ENCODE measurements at regions not wholly inside any gene's neighbourhood (a gene's known extent, or its start where the extent isn't known, plus 50 kb on each side); places are given as distances from the start of the nearest gene placed in this dataset.

DNA sequence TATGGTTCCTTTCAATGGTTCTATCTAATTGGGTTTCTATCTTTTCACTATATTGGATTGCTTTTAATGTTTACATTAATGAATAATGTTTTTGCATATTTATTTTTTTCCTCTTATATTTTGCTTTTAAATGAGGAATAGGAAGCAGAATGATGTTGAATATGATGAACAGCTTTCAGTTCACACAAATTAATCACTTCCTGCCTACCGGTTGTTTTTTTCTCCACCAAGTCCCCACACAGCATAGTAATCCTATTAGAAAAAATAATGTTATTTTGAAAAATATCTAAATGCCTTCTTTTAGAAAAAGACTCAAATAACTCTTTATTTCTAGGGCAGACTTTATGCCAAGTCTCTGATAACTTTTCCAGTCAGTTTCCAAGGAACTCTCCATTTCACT, 184.9 kb upstream of the MIR17HG start:
- no peak overlapping the region for H3K9ac ChIP-seq (ENCODE audit: low read depth in 1 of 2, low read length in 2 of 2)
- no peak overlapping the region for H3K27ac ChIP-seq (ENCODE audit: low read depth, low read length)
- H3K27me3 ChIP-seq (ENCODE audit: control insufficient read depth in 1 of 2, insufficient read depth in 2 of 2, low read length in 2 of 2) = no peaks in the 10 kb centered on the region
- no peaks in the 10 kb centered on the region for H3K4me1 ChIP-seq (ENCODE audit: control insufficient read depth in 1 of 2, insufficient read depth in 2 of 2, low read length in 2 of 2)
- H3K4me3 ChIP-seq (ENCODE audit: low read depth in 1 of 2, low read length in 2 of 2) = no peak overlapping the region
- H3K36me3 ChIP-seq (ENCODE audit: control insufficient read depth in 1 of 2, insufficient read depth in 2 of 2, low read length in 2 of 2) = no peaks in the 10 kb centered on the region
- no peaks in the 10 kb centered on the region for H3K9me3 ChIP-seq (ENCODE audit: control insufficient read depth in 1 of 2, low read length in 2 of 2)

DNA sequence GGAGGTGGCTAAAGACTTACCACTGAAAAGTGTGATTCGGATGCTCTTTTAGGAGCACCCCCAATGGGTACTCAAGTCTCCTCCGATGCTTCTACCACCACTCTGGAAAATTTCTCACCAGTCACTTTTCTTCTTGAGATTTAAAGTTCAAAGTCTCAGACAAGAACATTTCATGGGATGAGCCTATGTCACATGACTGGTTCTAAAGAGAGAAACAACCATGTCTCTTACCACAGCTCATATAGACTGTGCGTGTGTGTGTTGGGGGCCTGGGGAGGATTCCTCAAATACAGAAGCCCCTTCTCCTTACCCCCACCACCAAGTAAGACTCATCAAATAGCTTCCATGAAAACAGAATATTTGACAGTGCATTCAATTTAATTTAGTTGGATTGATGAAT, 181.7 kb upstream of the MIR17HG start:
- no peak overlapping the region for H3K4me3 ChIP-seq (ENCODE audit: low read depth in 1 of 2, low read length in 2 of 2)

DNA sequence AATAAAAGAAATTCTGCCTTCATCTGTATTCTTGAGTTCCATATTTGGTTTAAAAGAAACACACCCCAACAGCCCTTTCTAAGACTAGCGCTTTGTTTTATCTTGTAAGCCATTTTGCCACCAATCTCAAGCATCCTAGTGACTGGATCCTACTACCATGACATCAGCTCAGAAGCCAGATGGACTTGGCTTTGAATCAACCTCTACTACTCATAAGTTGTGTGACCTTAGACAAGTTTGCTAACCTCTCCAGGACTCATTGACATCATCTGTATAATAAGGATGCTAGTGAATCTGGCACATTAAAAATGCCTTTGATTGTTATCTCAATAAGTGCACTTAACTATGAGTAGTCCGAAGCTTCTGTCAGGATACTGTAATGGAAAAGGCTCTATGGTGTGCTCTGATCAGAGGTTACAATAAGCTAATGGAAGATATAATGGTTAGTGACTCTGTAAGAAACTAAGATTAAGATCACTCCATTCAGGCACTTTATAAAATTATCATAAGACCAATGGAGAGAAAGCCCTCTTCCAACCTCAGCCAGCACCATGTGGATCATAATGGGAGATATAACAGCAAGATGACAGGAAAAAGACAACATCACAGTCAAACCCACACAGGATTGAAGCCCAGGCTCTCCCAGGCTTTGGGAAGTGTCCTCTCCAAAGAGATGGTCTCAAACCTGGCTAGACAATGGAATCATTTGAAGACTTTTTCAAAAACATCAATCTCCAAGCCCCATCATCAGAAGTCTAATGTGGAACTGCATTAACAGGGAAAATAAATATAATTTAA, 180.6 kb upstream of the MIR17HG start:
- no peaks in the 10 kb centered on the region for H3K4me1 ChIP-seq (ENCODE audit: control insufficient read depth in 1 of 2, insufficient read depth in 2 of 2, low read length in 2 of 2)
- no peak overlapping the region for H3K9ac ChIP-seq (ENCODE audit: low read depth in 1 of 2, low read length in 2 of 2)
- no peak overlapping the region for H3K27ac ChIP-seq (ENCODE audit: low read depth, low read length)
- no peaks in the 10 kb centered on the region for H3K36me3 ChIP-seq (ENCODE audit: control insufficient read depth in 1 of 2, insufficient read depth in 2 of 2, low read length in 2 of 2)
- no peaks in the 10 kb centered on the region for H3K27me3 ChIP-seq (ENCODE audit: control insufficient read depth in 1 of 2, insufficient read depth in 2 of 2, low read length in 2 of 2)
- H3K9me3 ChIP-seq (ENCODE audit: control insufficient read depth in 1 of 2, low read length in 2 of 2) = no peaks in the 10 kb centered on the region
- no peak overlapping the region for H3K4me3 ChIP-seq (ENCODE audit: low read depth in 1 of 2, low read length in 2 of 2)

More for the DNA sequence above, 181.7 kb upstream of the MIR17HG start:
- H3K9ac ChIP-seq (ENCODE audit: low read depth in 1 of 2, low read length in 2 of 2) = no peak overlapping the region
- H3K4me1 ChIP-seq (ENCODE audit: control insufficient read depth in 1 of 2, insufficient read depth in 2 of 2, low read length in 2 of 2) = no peaks in the 10 kb centered on the region
- H3K27ac ChIP-seq (ENCODE audit: low read depth, low read length) = no peak overlapping the region
- no peaks in the 10 kb centered on the region for H3K36me3 ChIP-seq (ENCODE audit: control insufficient read depth in 1 of 2, insufficient read depth in 2 of 2, low read length in 2 of 2)
- no peaks in the 10 kb centered on the region for H3K9me3 ChIP-seq (ENCODE audit: control insufficient read depth in 1 of 2, low read length in 2 of 2)
- no peaks in the 10 kb centered on the region for H3K27me3 ChIP-seq (ENCODE audit: control insufficient read depth in 1 of 2, insufficient read depth in 2 of 2, low read length in 2 of 2)

DNA sequence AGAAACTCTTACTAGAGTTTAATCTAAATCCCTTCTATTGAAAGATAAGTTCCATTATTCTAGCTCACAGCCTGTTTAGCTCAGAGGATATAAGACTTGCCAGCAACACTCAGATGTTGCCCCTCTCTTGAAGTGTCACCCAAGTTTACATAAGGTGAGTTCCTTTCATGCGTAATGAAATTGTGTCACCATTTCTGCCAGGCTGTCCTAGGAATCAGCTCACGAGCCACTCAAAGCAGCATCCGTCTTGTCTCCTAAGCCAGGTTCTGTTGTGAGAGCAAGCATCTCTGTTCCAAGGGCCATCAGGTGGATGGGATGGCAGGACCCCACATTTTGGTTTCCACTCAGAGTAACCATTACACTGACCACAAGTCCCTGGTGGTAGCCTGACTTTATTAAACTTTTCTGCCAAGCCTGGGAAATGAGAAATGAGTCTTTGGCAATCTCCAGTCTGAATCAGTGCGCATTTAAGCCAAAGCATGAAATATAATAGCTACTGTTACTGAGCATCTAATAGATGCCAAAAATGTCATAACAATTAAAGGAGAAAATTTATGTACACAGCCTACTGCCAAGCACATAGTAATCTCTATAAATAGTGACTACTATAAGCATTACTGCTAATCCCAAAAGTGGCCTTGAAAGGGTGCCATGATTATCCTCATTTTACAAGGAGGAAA, 179.6 kb upstream of the MIR17HG start:
- Histone ChIP-seq H3K27ac (ENCODE audit: low read depth, low read length) (no peak overlapping the region), H3K4me3 (ENCODE audit: low read depth in 1 of 2, low read length in 2 of 2) (no peak overlapping the region), H3K36me3 (ENCODE audit: control insufficient read depth in 1 of 2, insufficient read depth in 2 of 2, low read length in 2 of 2) (no peaks in the 10 kb centered on the region), H3K4me1 (ENCODE audit: control insufficient read depth in 1 of 2, insufficient read depth in 2 of 2, low read length in 2 of 2) (no peaks in the 10 kb centered on the region), H3K9me3 (ENCODE audit: control insufficient read depth in 1 of 2, low read length in 2 of 2) (no peaks in the 10 kb centered on the region), H3K9ac (ENCODE audit: low read depth in 1 of 2, low read length in 2 of 2) (no peak overlapping the region), H3K27me3 (ENCODE audit: control insufficient read depth in 1 of 2, insufficient read depth in 2 of 2, low read length in 2 of 2) (no peaks in the 10 kb centered on the region)

DNA sequence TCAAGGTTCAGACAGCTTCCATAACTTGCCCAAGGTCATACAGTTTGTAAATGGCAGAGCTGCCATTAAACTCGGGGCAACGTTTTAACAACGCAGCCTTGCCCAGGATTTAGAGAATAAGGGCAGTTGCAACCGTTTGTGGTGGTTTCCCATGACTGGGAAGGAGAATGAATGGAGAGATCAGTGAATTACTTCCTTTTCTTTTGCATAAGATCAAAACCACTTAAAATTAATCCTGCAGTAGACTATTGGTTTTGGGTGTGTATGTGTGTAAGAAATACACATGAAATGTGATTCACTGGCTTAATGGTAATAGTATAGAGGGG, 179.1 kb upstream of the MIR17HG start:
- H3K27me3 ChIP-seq (ENCODE audit: control insufficient read depth in 1 of 2, insufficient read depth in 2 of 2, low read length in 2 of 2) = no peaks in the 10 kb centered on the region
- H3K27ac ChIP-seq (ENCODE audit: low read depth, low read length) = no peak overlapping the region
- H3K9ac ChIP-seq (ENCODE audit: low read depth in 1 of 2, low read length in 2 of 2) = no peak overlapping the region
- no peak overlapping the region for H3K4me3 ChIP-seq (ENCODE audit: low read depth in 1 of 2, low read length in 2 of 2)
- H3K9me3 ChIP-seq (ENCODE audit: control insufficient read depth in 1 of 2, low read length in 2 of 2) = no peaks in the 10 kb centered on the region
- no peaks in the 10 kb centered on the region for H3K36me3 ChIP-seq (ENCODE audit: control insufficient read depth in 1 of 2, insufficient read depth in 2 of 2, low read length in 2 of 2)
- no peaks in the 10 kb centered on the region for H3K4me1 ChIP-seq (ENCODE audit: control insufficient read depth in 1 of 2, insufficient read depth in 2 of 2, low read length in 2 of 2)

DNA sequence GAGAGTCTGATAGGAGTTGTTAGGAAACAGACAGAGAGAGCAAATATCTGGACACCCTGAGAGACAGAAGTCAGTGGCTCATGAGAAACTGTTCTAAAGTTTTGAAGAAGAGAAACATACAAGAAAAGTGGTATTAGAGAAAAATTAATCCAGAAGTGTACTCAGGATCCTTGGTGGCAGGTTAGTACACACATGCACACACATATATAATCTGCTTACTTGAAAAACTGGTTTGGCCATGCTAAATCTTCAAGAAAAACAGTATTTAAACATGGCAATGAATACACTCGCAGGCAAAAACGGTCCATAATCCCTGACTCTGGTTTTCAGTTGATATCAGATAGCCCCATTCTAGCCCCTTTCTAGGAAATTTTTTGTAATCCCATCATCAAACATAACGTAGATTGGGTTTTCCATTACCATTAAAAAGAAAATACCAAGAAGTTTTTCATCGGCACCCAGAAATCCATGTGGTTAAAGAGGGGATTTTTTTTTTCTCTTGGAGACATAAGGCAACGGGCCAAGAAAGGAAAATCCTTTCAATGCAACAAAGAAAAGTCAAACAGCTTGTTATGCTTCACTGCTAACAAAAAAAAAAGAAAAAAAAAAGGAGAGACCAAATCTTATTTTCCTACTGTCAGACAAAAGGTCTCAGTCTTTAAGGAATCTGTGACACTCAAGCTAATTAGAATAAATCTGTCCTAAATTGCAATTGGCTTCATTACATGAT, 178.0 kb upstream of the MIR17HG start:
- Histone ChIP-seq H3K27ac (ENCODE audit: low read depth, low read length) (no peak overlapping the region), H3K4me1 (ENCODE audit: control insufficient read depth in 1 of 2, insufficient read depth in 2 of 2, low read length in 2 of 2) (no peaks in the 10 kb centered on the region), H3K9me3 (ENCODE audit: control insufficient read depth in 1 of 2, low read length in 2 of 2) (no peaks in the 10 kb centered on the region), H3K27me3 (ENCODE audit: control insufficient read depth in 1 of 2, insufficient read depth in 2 of 2, low read length in 2 of 2) (peaks cover 4 to 5% of the 10 kb centered on the region in 2 donors), H3K36me3 (ENCODE audit: control insufficient read depth in 1 of 2, insufficient read depth in 2 of 2, low read length in 2 of 2) (no peaks in the 10 kb centered on the region), H3K9ac (ENCODE audit: low read depth in 1 of 2, low read length in 2 of 2) (no peak overlapping the region), H3K4me3 (ENCODE audit: low read depth in 1 of 2, low read length in 2 of 2) (no peak overlapping the region)

DNA sequence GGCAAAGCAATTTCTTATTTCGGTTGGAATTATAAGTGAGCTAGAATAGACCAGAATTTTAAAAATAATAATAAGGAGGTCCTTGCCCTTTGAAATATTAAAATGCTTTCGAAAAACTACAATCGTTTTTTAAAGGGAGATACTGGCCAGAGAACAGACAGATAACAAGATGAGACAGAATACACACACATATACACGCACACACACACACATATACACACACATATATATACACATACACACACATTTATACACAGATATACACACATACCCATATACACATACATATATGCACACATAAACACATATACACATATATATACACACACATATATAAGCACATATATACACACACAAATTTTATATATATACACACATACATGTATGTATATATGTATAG, 175.3 kb upstream of the MIR17HG start:
- Histone ChIP-seq H3K27me3 (ENCODE audit: control insufficient read depth in 1 of 2, insufficient read depth in 2 of 2, low read length in 2 of 2) (peaks cover 4 to 13% of the 10 kb centered on the region in 2 donors), H3K4me1 (ENCODE audit: control insufficient read depth in 1 of 2, insufficient read depth in 2 of 2, low read length in 2 of 2) (no peaks in the 10 kb centered on the region), H3K27ac (ENCODE audit: low read depth, low read length) (no peak overlapping the region), H3K4me3 (ENCODE audit: low read depth in 1 of 2, low read length in 2 of 2) (no peak overlapping the region), H3K36me3 (ENCODE audit: control insufficient read depth in 1 of 2, insufficient read depth in 2 of 2, low read length in 2 of 2) (no peaks in the 10 kb centered on the region), H3K9ac (ENCODE audit: low read depth in 1 of 2, low read length in 2 of 2) (no peak overlapping the region), H3K9me3 (ENCODE audit: control insufficient read depth in 1 of 2, low read length in 2 of 2) (no peaks in the 10 kb centered on the region)

DNA sequence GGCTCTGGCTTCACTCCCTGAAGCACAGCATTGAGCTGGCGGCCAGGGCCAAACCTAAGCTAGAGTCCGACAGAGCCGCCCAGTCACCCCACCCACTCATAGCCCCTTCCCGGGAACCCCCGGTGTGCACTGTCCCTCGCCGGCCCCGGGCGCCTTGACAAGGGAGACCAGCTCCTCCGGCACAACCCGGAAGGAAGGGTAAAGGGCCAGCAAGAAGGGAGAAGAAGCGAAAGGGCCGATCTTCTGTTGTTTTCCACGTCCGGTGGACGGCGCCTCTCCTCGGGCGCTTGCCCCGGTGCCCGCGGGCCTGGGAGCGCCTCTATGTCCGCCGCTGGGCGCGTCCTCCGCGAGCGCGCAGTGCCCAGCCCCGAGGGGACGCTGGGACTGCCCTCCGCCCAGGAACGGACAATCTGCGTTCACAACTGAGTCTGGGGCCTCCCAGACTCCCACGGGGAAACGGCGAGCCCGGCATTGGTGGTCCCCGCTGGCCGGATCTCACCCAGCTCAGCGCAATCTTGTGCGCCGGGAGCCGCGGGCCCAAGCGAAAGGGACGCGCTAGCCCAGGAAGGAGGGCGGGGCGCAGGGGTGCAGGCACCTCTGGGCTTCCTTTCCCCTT, 172.5 kb upstream of the MIR17HG start:
- no peaks in the 10 kb centered on the region for H3K36me3 ChIP-seq (ENCODE audit: control insufficient read depth in 1 of 2, insufficient read depth in 2 of 2, low read length in 2 of 2)
- peak overlapping the region; percentile 26 to 56 for H3K4me3 ChIP-seq (ENCODE audit: low read depth in 1 of 2, low read length in 2 of 2)
- H3K9ac ChIP-seq (ENCODE audit: low read depth in 1 of 2, low read length in 2 of 2) = no peak overlapping the region
- no peaks in the 10 kb centered on the region for H3K4me1 ChIP-seq (ENCODE audit: control insufficient read depth in 1 of 2, insufficient read depth in 2 of 2, low read length in 2 of 2)
- no peak overlapping the region for H3K27ac ChIP-seq (ENCODE audit: low read depth, low read length)
- peaks cover 4 to 13% of the 10 kb centered on the region in 2 donors for H3K27me3 ChIP-seq (ENCODE audit: control insufficient read depth in 1 of 2, insufficient read depth in 2 of 2, low read length in 2 of 2)
- no peaks in the 10 kb centered on the region for H3K9me3 ChIP-seq (ENCODE audit: control insufficient read depth in 1 of 2, low read length in 2 of 2)

DNA sequence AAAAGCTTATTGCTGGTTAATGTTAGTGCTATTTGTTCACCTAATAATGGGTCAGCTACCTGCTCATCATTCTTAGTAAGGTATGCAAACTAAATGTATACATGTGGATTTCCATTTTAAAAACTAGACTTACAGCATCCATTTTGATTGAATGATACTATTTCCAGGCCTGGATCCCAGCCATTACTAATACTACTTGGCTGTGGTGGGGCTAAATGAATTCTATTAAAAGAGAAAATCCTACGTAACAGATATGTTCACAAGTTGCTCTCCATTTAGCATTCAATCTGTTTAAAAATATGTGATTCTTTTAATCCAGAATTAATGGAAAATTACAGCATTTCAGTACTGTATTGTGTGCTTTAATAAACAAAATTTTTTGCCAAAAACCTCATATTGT, 169.4 kb upstream of the MIR17HG start:
- Histone ChIP-seq H3K27me3 (ENCODE audit: control insufficient read depth in 1 of 2, insufficient read depth in 2 of 2, low read length in 2 of 2) (peaks cover 4 to 13% of the 10 kb centered on the region in 2 donors), H3K9me3 (ENCODE audit: control insufficient read depth in 1 of 2, low read length in 2 of 2) (no peaks in the 10 kb centered on the region)

DNA sequence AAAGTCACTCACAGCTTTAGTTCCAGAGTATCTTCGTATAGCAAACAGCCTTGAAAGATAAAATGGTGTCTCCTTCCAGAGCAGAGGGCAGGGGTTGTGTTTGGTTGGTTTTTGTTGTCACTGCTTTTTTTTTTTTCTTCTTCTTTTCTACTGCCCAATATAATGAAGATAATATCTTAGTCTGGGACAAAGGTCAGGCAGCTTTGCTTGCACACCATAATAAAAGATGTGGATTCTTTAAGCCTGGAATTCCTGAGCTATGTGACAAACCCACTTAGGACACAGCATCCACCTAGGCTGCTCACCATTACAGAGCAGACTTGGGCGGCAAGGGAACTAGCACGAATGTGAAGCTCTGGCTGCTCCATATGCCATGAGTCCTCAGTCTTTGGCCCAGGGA, 165.6 kb upstream of the MIR17HG start:
- no peak overlapping the region for H3K27ac ChIP-seq (ENCODE audit: low read depth, low read length)
- H3K9ac ChIP-seq (ENCODE audit: low read depth in 1 of 2, low read length in 2 of 2) = no peak overlapping the region
- H3K4me1 ChIP-seq (ENCODE audit: control insufficient read depth in 1 of 2, insufficient read depth in 2 of 2, low read length in 2 of 2) = no peaks in the 10 kb centered on the region
- no peaks in the 10 kb centered on the region for H3K9me3 ChIP-seq (ENCODE audit: control insufficient read depth in 1 of 2, low read length in 2 of 2)
- H3K4me3 ChIP-seq (ENCODE audit: low read depth in 1 of 2, low read length in 2 of 2) = no peak overlapping the region
- no peaks in the 10 kb centered on the region for H3K27me3 ChIP-seq (ENCODE audit: control insufficient read depth in 1 of 2, insufficient read depth in 2 of 2, low read length in 2 of 2)
- no peaks in the 10 kb centered on the region for H3K36me3 ChIP-seq (ENCODE audit: control insufficient read depth in 1 of 2, insufficient read depth in 2 of 2, low read length in 2 of 2)

More for the DNA sequence above, 169.4 kb upstream of the MIR17HG start:
- H3K4me1 ChIP-seq (ENCODE audit: control insufficient read depth in 1 of 2, insufficient read depth in 2 of 2, low read length in 2 of 2) = no peaks in the 10 kb centered on the region
- no peak overlapping the region for H3K9ac ChIP-seq (ENCODE audit: low read depth in 1 of 2, low read length in 2 of 2)
- no peak overlapping the region for H3K27ac ChIP-seq (ENCODE audit: low read depth, low read length)
- H3K4me3 ChIP-seq (ENCODE audit: low read depth in 1 of 2, low read length in 2 of 2) = no peak overlapping the region
- H3K36me3 ChIP-seq (ENCODE audit: control insufficient read depth in 1 of 2, insufficient read depth in 2 of 2, low read length in 2 of 2) = no peaks in the 10 kb centered on the region
